ENCODE measurements at regions not wholly inside any gene's neighbourhood (a gene's known extent, or its start where the extent isn't known, plus 50 kb on each side); places are given as distances from the start of the nearest gene placed in this dataset.

GRCh38 chr18:8900552-8900951 lies 195.2 kb downstream of the MTCL1 start:
- H3K27me3 ChIP-seq (ENCODE audit: insufficient read depth, low read length, poor library complexity), result no peaks in the 10 kb centered on the region
- no peak overlapping the region for H3K4me3 ChIP-seq (ENCODE audit: low read length)
- peak overlapping the region; percentile 5 for H3K9ac ChIP-seq (ENCODE audit: low read length)
- no peaks in the 10 kb centered on the region for H3K79me1 ChIP-seq (ENCODE audit: low read length)
- peak overlapping the region; percentile 21 for H2BK5ac ChIP-seq (ENCODE audit: low read length)
- H2AK5ac ChIP-seq (ENCODE audit: low read length), result no peak overlapping the region
- no CpG with 5 or more reads among the region's 2 CpGs for WGBS (ENCODE audit: extremely low coverage, insufficient coverage, low lambda C conversion rate)
- no peak overlapping the region for H3K4me2 ChIP-seq (ENCODE audit: low read length)
- no peak overlapping the region for H4K8ac ChIP-seq (ENCODE audit: low read depth, low read length)
- H2BK120ac ChIP-seq (ENCODE audit: low read depth, low read length), result no peak overlapping the region
- H3K56ac ChIP-seq (ENCODE audit: low read length), result peak overlapping the region; percentile 56
- no peak overlapping the region for H2BK15ac ChIP-seq (replicated peaks; ENCODE audit: low read depth)
- peak; percentile 56 for DNase-seq
- H3K18ac ChIP-seq (ENCODE audit: low read length), result peak overlapping the region; percentile 56
- no peak overlapping the region for H3K27ac ChIP-seq (ENCODE audit: low read depth, low read length)
- H3K23ac ChIP-seq (ENCODE audit: low read length), result no peak overlapping the region
- H4K5ac ChIP-seq (ENCODE audit: low read length), result no peak overlapping the region
- no peaks in the 10 kb centered on the region for H3K36me3 ChIP-seq (ENCODE audit: control insufficient read depth, insufficient read depth, low read length)
- peaks cover 6% of the 10 kb centered on the region for H3K4me1 ChIP-seq (ENCODE audit: control insufficient read depth, low read depth, low read length)
- no peaks in the 10 kb centered on the region for H3K79me2 ChIP-seq (ENCODE audit: control insufficient read depth, insufficient read depth, low read length)
- no peak overlapping the region for H3K4ac ChIP-seq (ENCODE audit: low read depth, low read length)

- Histone ChIP-seq H3K18ac (ENCODE audit: low read length) (no peak overlapping the region), H2BK5ac (ENCODE audit: low read length) (no peak overlapping the region), H3K79me2 (ENCODE audit: control insufficient read depth, insufficient read depth, low read length) (no peaks in the 10 kb centered on the region), H2BK15ac (replicated peaks; ENCODE audit: low read depth) (no peak overlapping the region), H3K36me3 (ENCODE audit: control insufficient read depth, insufficient read depth, low read length) (no peaks in the 10 kb centered on the region), H3K79me1 (ENCODE audit: low read length) (no peaks in the 10 kb centered on the region), H3K4me2 (ENCODE audit: low read length) (no peak overlapping the region), H3K4ac (ENCODE audit: low read depth, low read length) (no peak overlapping the region), H4K5ac (ENCODE audit: low read length) (no peak overlapping the region), H4K8ac (ENCODE audit: low read depth, low read length) (no peak overlapping the region), H3K9ac (ENCODE audit: low read length) (no peak overlapping the region), H3K23ac (ENCODE audit: low read length) (no peak overlapping the region), H3K27ac (ENCODE audit: low read depth, low read length) (no peak overlapping the region), H3K56ac (ENCODE audit: low read length) (peak overlapping the region; percentile 56), H2AK5ac (ENCODE audit: low read length) (no peak overlapping the region), H3K4me1 (ENCODE audit: control insufficient read depth, low read depth, low read length) (peaks cover 6% of the 10 kb centered on the region), H3K4me3 (ENCODE audit: low read length) (no peak overlapping the region), H2BK120ac (ENCODE audit: low read depth, low read length) (no peak overlapping the region), H3K27me3 (ENCODE audit: insufficient read depth, low read length, poor library complexity) (no peaks in the 10 kb centered on the region)
- WGBS (ENCODE audit: extremely low coverage, insufficient coverage, low lambda C conversion rate), result no CpG with 5 or more reads among the region's 2 CpGs
- no peak for DNase-seq
These were observed 195.7 kb downstream of the MTCL1 start for GRCh38 chr18:8901019-8901418.

- no peak overlapping the region for H2BK15ac ChIP-seq (replicated peaks; ENCODE audit: low read depth)
- H3K4me1 ChIP-seq (ENCODE audit: control insufficient read depth, low read depth, low read length), result peaks cover 6% of the 10 kb centered on the region
- no peak overlapping the region for H3K27ac ChIP-seq (ENCODE audit: low read depth, low read length)
- H3K18ac ChIP-seq (ENCODE audit: low read length), result no peak overlapping the region
- no peak overlapping the region for H3K4ac ChIP-seq (ENCODE audit: low read depth, low read length)
- no peak overlapping the region for H2BK120ac ChIP-seq (ENCODE audit: low read depth, low read length)
- no peak overlapping the region for H4K5ac ChIP-seq (ENCODE audit: low read length)
- no peak overlapping the region for H2BK5ac ChIP-seq (ENCODE audit: low read length)
- no peaks in the 10 kb centered on the region for H3K36me3 ChIP-seq (ENCODE audit: control insufficient read depth, insufficient read depth, low read length)
- no peaks in the 10 kb centered on the region for H3K79me2 ChIP-seq (ENCODE audit: control insufficient read depth, insufficient read depth, low read length)
- H4K8ac ChIP-seq (ENCODE audit: low read depth, low read length), result no peak overlapping the region
- H3K56ac ChIP-seq (ENCODE audit: low read length), result no peak overlapping the region
- H3K4me3 ChIP-seq (ENCODE audit: low read length), result no peak overlapping the region
- no peak overlapping the region for H3K9ac ChIP-seq (ENCODE audit: low read length)
- DNase-seq, result no peak
- no peaks in the 10 kb centered on the region for H3K79me1 ChIP-seq (ENCODE audit: low read length)
- no peak overlapping the region for H3K4me2 ChIP-seq (ENCODE audit: low read length)
- no peak overlapping the region for H2AK5ac ChIP-seq (ENCODE audit: low read length)
- H3K27me3 ChIP-seq (ENCODE audit: insufficient read depth, low read length, poor library complexity), result no peaks in the 10 kb centered on the region
- H3K23ac ChIP-seq (ENCODE audit: low read length), result no peak overlapping the region
These were observed 198.2 kb upstream of the NDUFV2 start for GRCh38 chr18:8904316-8904715.

- DNase-seq, result peak; percentile 64
- WGBS (ENCODE audit: extremely low coverage, insufficient coverage, low lambda C conversion rate), result no CpG with 5 or more reads among the region's 2 CpGs
- no peak overlapping the region for H3K4me2 ChIP-seq (ENCODE audit: low read length)
These were observed 193.5 kb upstream of the NDUFV2 start for GRCh38 chr18:8908792-8909510.

GRCh38 chr18:8910186-8910822 lies 192.2 kb upstream of the NDUFV2 start:
- H3K23ac ChIP-seq (ENCODE audit: low read length), result no peak overlapping the region
- H3K4me1 ChIP-seq (ENCODE audit: control insufficient read depth, low read depth, low read length), result no peaks in the 10 kb centered on the region
- WGBS (ENCODE audit: extremely low coverage, insufficient coverage, low lambda C conversion rate), result no CpG with 5 or more reads among the region's 4 CpGs
- H4K8ac ChIP-seq (ENCODE audit: low read depth, low read length), result no peak overlapping the region
- H3K4me2 ChIP-seq (ENCODE audit: low read length), result no peak overlapping the region
- H3K56ac ChIP-seq (ENCODE audit: low read length), result no peak overlapping the region
- DNase-seq, result no peak
- no peak overlapping the region for H3K9ac ChIP-seq (ENCODE audit: low read length)
- no peak overlapping the region for H4K5ac ChIP-seq (ENCODE audit: low read length)
- no peaks in the 10 kb centered on the region for H3K79me1 ChIP-seq (ENCODE audit: low read length)
- H2BK120ac ChIP-seq (ENCODE audit: low read depth, low read length), result no peak overlapping the region
- no peak overlapping the region for H3K4me3 ChIP-seq (ENCODE audit: low read length)
- H3K18ac ChIP-seq (ENCODE audit: low read length), result no peak overlapping the region
- no peak overlapping the region for H3K27ac ChIP-seq (ENCODE audit: low read depth, low read length)
- no peaks in the 10 kb centered on the region for H3K36me3 ChIP-seq (ENCODE audit: control insufficient read depth, insufficient read depth, low read length)
- H3K4ac ChIP-seq (ENCODE audit: low read depth, low read length), result no peak overlapping the region
- no peaks in the 10 kb centered on the region for H3K79me2 ChIP-seq (ENCODE audit: control insufficient read depth, insufficient read depth, low read length)
- no peaks in the 10 kb centered on the region for H3K27me3 ChIP-seq (ENCODE audit: insufficient read depth, low read length, poor library complexity)
- no peak overlapping the region for H2BK5ac ChIP-seq (ENCODE audit: low read length)
- no peak overlapping the region for H2AK5ac ChIP-seq (ENCODE audit: low read length)
- no peak overlapping the region for H2BK15ac ChIP-seq (replicated peaks; ENCODE audit: low read depth)

More at GRCh38 chr18:8908792-8909510, 193.5 kb upstream of the NDUFV2 start:
- H3K36me3 ChIP-seq (ENCODE audit: control insufficient read depth, insufficient read depth, low read length), result no peaks in the 10 kb centered on the region
- no peak overlapping the region for H2BK15ac ChIP-seq (replicated peaks; ENCODE audit: low read depth)
- no peak overlapping the region for H2BK5ac ChIP-seq (ENCODE audit: low read length)
- no peak overlapping the region for H2AK5ac ChIP-seq (ENCODE audit: low read length)
- H3K9ac ChIP-seq (ENCODE audit: low read length), result no peak overlapping the region
- no peak overlapping the region for H3K56ac ChIP-seq (ENCODE audit: low read length)
- no peak overlapping the region for H3K27ac ChIP-seq (ENCODE audit: low read depth, low read length)
- H4K8ac ChIP-seq (ENCODE audit: low read depth, low read length), result no peak overlapping the region
- no peak overlapping the region for H3K4me3 ChIP-seq (ENCODE audit: low read length)
- no peaks in the 10 kb centered on the region for H3K79me1 ChIP-seq (ENCODE audit: low read length)
- no peak overlapping the region for H3K23ac ChIP-seq (ENCODE audit: low read length)
- H3K4me1 ChIP-seq (ENCODE audit: control insufficient read depth, low read depth, low read length), result no peaks in the 10 kb centered on the region
- H2BK120ac ChIP-seq (ENCODE audit: low read depth, low read length), result no peak overlapping the region
- no peaks in the 10 kb centered on the region for H3K27me3 ChIP-seq (ENCODE audit: insufficient read depth, low read length, poor library complexity)
- H4K5ac ChIP-seq (ENCODE audit: low read length), result no peak overlapping the region
- H3K18ac ChIP-seq (ENCODE audit: low read length), result no peak overlapping the region
- no peaks in the 10 kb centered on the region for H3K79me2 ChIP-seq (ENCODE audit: control insufficient read depth, insufficient read depth, low read length)
- no peak overlapping the region for H3K4ac ChIP-seq (ENCODE audit: low read depth, low read length)
